ENCODE measurements at regions not wholly inside any gene's neighbourhood (a gene's known extent, or its start where the extent isn't known, plus 50 kb on each side); places are given as distances from the start of the nearest gene placed in this dataset.

- Histone ChIP-seq H3K9ac (ENCODE audit: control insufficient read depth, insufficient read depth, low read length) (no peak overlapping the region), H3K36me3 (ENCODE audit: control insufficient read depth in 2 of 2, insufficient read depth in 2 of 2, low read length in 1 of 2) (no peaks in the 10 kb centered on the region), H3K4me3 (no peak overlapping the region), H4K20me1 (ENCODE audit: control insufficient read depth, insufficient read depth) (no peaks in the 10 kb centered on the region), H3K79me2 (ENCODE audit: control insufficient read depth, insufficient read depth, low read length) (no peaks in the 10 kb centered on the region), H2AFZ (ENCODE audit: control insufficient read depth, low read depth, low read length) (no peak overlapping the region), H3K27me3 (replicated peaks in 1 of 2; ENCODE audit: control insufficient read depth in 2 of 2, insufficient read depth in 2 of 2, low read length in 1 of 2) (no peaks in the 10 kb centered on the region), H3K27ac (ENCODE audit: control insufficient read depth, insufficient read depth) (no peak overlapping the region), H3K9me3 (replicated peaks; ENCODE audit: control insufficient read depth, insufficient read depth, low read length) (no peaks in the 10 kb centered on the region), H3K4me2 (ENCODE audit: control insufficient read depth, insufficient read depth) (no peak overlapping the region), H3K4me1 (ENCODE audit: control insufficient read depth, insufficient read depth, low read length) (no peaks in the 10 kb centered on the region)
- ATAC-seq = no peak
- TF ChIP-seq BCLAF1 (IDR thresholded peaks at IDR 0.05) (no peak), CBX5 (IDR thresholded peaks at IDR 0.05; ENCODE audit: low read depth) (no peak), PAX5 (IDR thresholded peaks at IDR 0.05; ENCODE audit: borderline replicate concordance, low read depth, low read length) (no peak), ZNF207 (IDR thresholded peaks at IDR 0.05; ENCODE audit: borderline replicate concordance) (no peak), BACH1 (IDR thresholded peaks at IDR 0.05; ENCODE audit: borderline replicate concordance) (no peak), TARDBP (IDR thresholded peaks at IDR 0.05; ENCODE audit: borderline replicate concordance) (no peak), SPI1 (IDR thresholded peaks at IDR 0.05; ENCODE audit: borderline replicate concordance, insufficient read depth, low read depth, low read length) (no peak), NBN (IDR thresholded peaks at IDR 0.05) (no peak)
- no TSS peak for BruUV-seq (replicated peaks)
- intact Hi-C loops (cut with micrococcal nuclease; ENCODE audit: unreplicated experiment) = no loop called here
- in situ Hi-C loops (cut with MboI) = no loop called here
- no peak for DNase-seq (ENCODE audit: low read depth, low spot score)
- ChIA-PET POLR2A (no interaction called here), RAD21 (ENCODE audit: unreplicated experiment) (no interaction called here), SMC1A (ENCODE audit: uncharacterized antibody, unreplicated experiment) (no interaction called here), CTCF (interaction anchor here (2.3 kb wide), 1 partner anchor 16 kb away, joined by 6 read pairs; no protein-coding TSS in a partner anchor)
- no peak for FAIRE-seq
- WGBS (ENCODE audit: insufficient coverage, insufficient replicate concordance, low lambda C conversion rate, missing lambda C conversion rate) = 43% methylated on average over 9 of the region's 9 CpGs
These were observed 504.9 kb upstream of the SEMA6D start for GRCh38 chr15:47212222-47213010.

All from GM12878 (cell line).